ENCODE measurements at regions not wholly inside any gene's neighbourhood (a gene's known extent, or its start where the extent isn't known, plus 50 kb on each side); places are given as distances from the start of the nearest gene placed in this dataset.

DNA sequence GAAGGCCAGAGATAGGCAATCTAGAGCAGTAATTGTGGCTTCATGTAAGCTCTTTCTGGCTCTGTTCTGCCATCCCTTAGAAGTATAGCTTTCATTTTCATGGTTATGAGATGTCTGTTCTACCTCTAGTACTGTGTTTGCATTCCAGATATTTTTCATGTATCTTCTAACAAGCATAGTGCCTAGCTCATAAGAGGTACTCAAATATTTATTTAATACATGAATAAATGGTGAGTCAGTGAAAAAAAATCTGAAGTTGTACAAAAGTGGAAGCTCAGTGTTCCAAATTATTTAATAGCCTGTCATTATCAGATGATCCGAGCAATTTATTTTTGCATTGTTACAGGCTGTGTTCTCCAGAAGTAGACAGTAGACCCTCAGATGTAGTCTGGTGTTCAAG is 64.3 kb downstream of the OXSM start:
- Histone ChIP-seq H3K27me3 (ENCODE audit: control insufficient read depth in 2 of 2, insufficient read depth in 2 of 2, low read length in 2 of 2) (no peaks in the 10 kb centered on the region), H3K4me3 (replicated peaks in 1 of 3; ENCODE audit: insufficient read depth in 1 of 3, low read depth in 1 of 3, low read length in 3 of 3) (peak overlapping the region in 1 of 3 experiments; percentile 23), H4K20me1 (replicated peaks; ENCODE audit: control insufficient read depth, extremely low read depth, insufficient read depth, low read length) (no peaks in the 10 kb centered on the region), H2AFZ (ENCODE audit: low read depth, low read length) (peak overlapping the region; percentile 70), H3K4me2 (ENCODE audit: insufficient read depth, low read length) (peak overlapping the region; percentile 45), H3K36me3 (ENCODE audit: control insufficient read depth in 2 of 2, extremely low read depth in 1 of 2, insufficient read depth in 2 of 2, low read length in 2 of 2) (no peaks in the 10 kb centered on the region), H3K4me1 (ENCODE audit: control insufficient read depth, extremely low read depth, insufficient read depth, low read length) (peaks cover 18% of the 10 kb centered on the region), H3K9me3 (replicated peaks; ENCODE audit: control insufficient read depth, insufficient read depth, low read length) (no peaks in the 10 kb centered on the region), H3K79me2 (ENCODE audit: control insufficient read depth, insufficient read depth, low read length) (no peaks in the 10 kb centered on the region), H3K9me1 (replicated peaks; ENCODE audit: control insufficient read depth, extremely low read depth, insufficient read depth, low read length) (no peaks in the 10 kb centered on the region), H3K9ac (replicated peaks; ENCODE audit: extremely low read depth, insufficient read depth, low read length) (no peak overlapping the region), H3K27ac (ENCODE audit: insufficient read depth, low read depth, low read length) (peak overlapping the region; percentile 38)
- FAIRE-seq: no peak
- dilution Hi-C loops (cut with MboI; ENCODE audit: extremely low pct_ligation_motif_present, low sequenced_read_pairs) (no loop called here), intact Hi-C loops (cut with micrococcal nuclease) (no loop called here)
- ChIA-PET CTCF (interaction anchor here (0.7 to 5.3 kb wide), 12 partner anchors 9 to 499 kb away, joined by 3 to 254 read pairs (median 6); partner anchors contain the start of gene NGLY1), POLR2A (interaction anchor here (1.0 kb wide), 1 partner anchor 71 kb away, joined by 5 read pairs; the partner anchor contains the start of gene NGLY1)
- TF ChIP-seq FOS (IDR thresholded peaks at IDR 0.05; ENCODE audit: borderline replicate concordance, insufficient read depth, low read length) (peak; percentile 5), JUN (IDR thresholded peaks at IDR 0.05; ENCODE audit: borderline replicate concordance, insufficient read depth, insufficient read length, low read depth) (no peak)
- peak; percentile 36 for DNase-seq (ENCODE audit: low read depth, low spot score)
- BruUV-seq (replicated peaks): no TSS peak

DNA sequence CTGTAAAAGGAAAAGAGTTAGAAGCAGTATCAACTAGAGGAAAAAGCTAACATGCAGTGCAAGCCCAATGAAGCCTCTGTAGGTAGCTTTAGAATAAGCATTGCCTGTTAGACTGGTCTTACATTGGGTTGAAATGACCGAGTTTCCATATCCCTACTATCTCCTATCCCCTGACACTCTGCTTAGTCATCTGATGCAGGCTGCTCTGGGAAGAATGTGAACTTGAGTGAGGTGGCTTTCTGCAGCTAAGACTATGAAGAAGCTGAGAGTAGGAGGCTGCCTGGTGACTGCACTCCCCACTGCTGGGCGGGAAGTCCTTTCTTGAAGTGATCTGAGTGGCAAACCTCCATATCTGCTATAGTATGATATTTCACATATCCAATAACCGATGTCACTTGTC is 64.7 kb downstream of the OXSM start:
- TF ChIP-seq, protein P1, sequence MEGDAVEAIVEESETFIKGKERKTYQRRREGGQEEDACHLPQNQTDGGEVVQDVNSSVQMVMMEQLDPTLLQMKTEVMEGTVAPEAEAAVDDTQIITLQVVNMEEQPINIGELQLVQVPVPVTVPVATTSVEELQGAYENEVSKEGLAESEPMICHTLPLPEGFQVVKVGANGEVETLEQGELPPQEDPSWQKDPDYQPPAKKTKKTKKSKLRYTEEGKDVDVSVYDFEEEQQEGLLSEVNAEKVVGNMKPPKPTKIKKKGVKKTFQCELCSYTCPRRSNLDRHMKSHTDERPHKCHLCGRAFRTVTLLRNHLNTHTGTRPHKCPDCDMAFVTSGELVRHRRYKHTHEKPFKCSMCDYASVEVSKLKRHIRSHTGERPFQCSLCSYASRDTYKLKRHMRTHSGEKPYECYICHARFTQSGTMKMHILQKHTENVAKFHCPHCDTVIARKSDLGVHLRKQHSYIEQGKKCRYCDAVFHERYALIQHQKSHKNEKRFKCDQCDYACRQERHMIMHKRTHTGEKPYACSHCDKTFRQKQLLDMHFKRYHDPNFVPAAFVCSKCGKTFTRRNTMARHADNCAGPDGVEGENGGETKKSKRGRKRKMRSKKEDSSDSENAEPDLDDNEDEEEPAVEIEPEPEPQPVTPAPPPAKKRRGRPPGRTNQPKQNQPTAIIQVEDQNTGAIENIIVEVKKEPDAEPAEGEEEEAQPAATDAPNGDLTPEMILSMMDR (IDR thresholded peaks at IDR 0.05; ENCODE audit: extremely low read depth in 1 of 2, insufficient read depth in 1 of 2, low read depth in 1 of 2, low read length in 2 of 2): no peak
- no peak for TF ChIP-seq EZH2 (IDR thresholded peaks at IDR 0.05; ENCODE audit: borderline replicate concordance, low read depth, low read length, severe bottlenecking)
- TF ChIP-seq MYC (IDR thresholded peaks at IDR 0.05; ENCODE audit: low read depth, low read length): no peak
- no peak for TF ChIP-seq POLR2A (IDR thresholded peaks at IDR 0.05; ENCODE audit: low read depth, low read length)
- peak; percentile 3 for TF ChIP-seq FOS (IDR thresholded peaks at IDR 0.05; ENCODE audit: borderline replicate concordance, insufficient read depth, low read length)
- TF ChIP-seq, protein P2, sequence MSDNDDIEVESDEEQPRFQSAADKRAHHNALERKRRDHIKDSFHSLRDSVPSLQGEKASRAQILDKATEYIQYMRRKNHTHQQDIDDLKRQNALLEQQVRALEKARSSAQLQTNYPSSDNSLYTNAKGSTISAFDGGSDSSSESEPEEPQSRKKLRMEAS (IDR thresholded peaks at IDR 0.05; ENCODE audit: insufficient read depth, insufficient read length): no peak
- no peak for TF ChIP-seq POLR2AphosphoS5 (IDR thresholded peaks at IDR 0.05; ENCODE audit: insufficient read depth, low read depth, low read length)
- TF ChIP-seq JUN (IDR thresholded peaks at IDR 0.05; ENCODE audit: borderline replicate concordance, insufficient read depth, insufficient read length, low read depth): no peak
- TF ChIP-seq GATA2 (IDR thresholded peaks at IDR 0.05; ENCODE audit: insufficient read depth, insufficient read length, low read depth, low read length): peak; percentile 50
- DNase-seq (ENCODE audit: low read depth, low spot score) (no peak), FAIRE-seq (peak; percentile 91)
- intact Hi-C loops (cut with micrococcal nuclease) (loop anchor here (5.0 kb wide), 2 partner anchors 192 to 1082 kb away; partner anchors contain the start of gene TOP2B), dilution Hi-C loops (cut with MboI; ENCODE audit: extremely low pct_ligation_motif_present, low sequenced_read_pairs) (no loop called here)
- Histone ChIP-seq H3K27ac (ENCODE audit: insufficient read depth, low read depth, low read length) (peak overlapping the region; percentile 38), H3K36me3 (ENCODE audit: control insufficient read depth in 2 of 2, extremely low read depth in 1 of 2, insufficient read depth in 2 of 2, low read length in 2 of 2) (no peaks in the 10 kb centered on the region), H3K9ac (replicated peaks; ENCODE audit: extremely low read depth, insufficient read depth, low read length) (no peak overlapping the region), H3K4me2 (ENCODE audit: insufficient read depth, low read length) (peak overlapping the region; percentile 45), H3K4me1 (ENCODE audit: control insufficient read depth, extremely low read depth, insufficient read depth, low read length) (peaks cover 18% of the 10 kb centered on the region), H3K27me3 (ENCODE audit: control insufficient read depth in 2 of 2, insufficient read depth in 2 of 2, low read length in 2 of 2) (no peaks in the 10 kb centered on the region), H2AFZ (ENCODE audit: low read depth, low read length) (peak overlapping the region; percentile 6), H3K9me3 (replicated peaks; ENCODE audit: control insufficient read depth, insufficient read depth, low read length) (no peaks in the 10 kb centered on the region), H3K4me3 (replicated peaks in 1 of 3; ENCODE audit: insufficient read depth in 1 of 3, low read depth in 1 of 3, low read length in 3 of 3) (peak overlapping the region in 1 of 3 experiments; percentile 19), H4K20me1 (replicated peaks; ENCODE audit: control insufficient read depth, extremely low read depth, insufficient read depth, low read length) (no peaks in the 10 kb centered on the region), H3K9me1 (replicated peaks; ENCODE audit: control insufficient read depth, extremely low read depth, insufficient read depth, low read length) (no peaks in the 10 kb centered on the region), H3K79me2 (ENCODE audit: control insufficient read depth, insufficient read depth, low read length) (no peaks in the 10 kb centered on the region)
- POLR2A ChIA-PET: interaction anchor here (1.0 kb wide), 1 partner anchor 71 kb away, joined by 5 read pairs; the partner anchor contains the start of gene NGLY1
- BruUV-seq (replicated peaks): no TSS peak
- CTCF ChIA-PET: interaction anchor here (0.7 to 5.3 kb wide), 11 partner anchors 9 to 500 kb away, joined by 3 to 254 read pairs (median 7); partner anchors contain the start of gene NGLY1

Measured in endothelial cell of umbilical vein (primary cell).